Prostate gland (tissue), 2 donors: ENCODE measurements at regions not wholly inside any gene's neighbourhood (a gene's known extent, or its start where the extent isn't known, plus 50 kb on each side); places are given as distances from the start of the nearest gene placed in this dataset.

Experiments
- DNase-seq: peaks from one replicate; pipeline ENCODE4 v3.0.0-alpha.2; 2019; ENCODE audit warnings: low spot score
- H3K27ac ChIP-seq, 2 donors: fragments of 200-600 bp; sonication (generic); 2 replicates each; pipeline ENCODE4 v1.5.1; 2017 to 2019
- H3K27me3 ChIP-seq: fragments of 200-600 bp; sonication (generic); replicated peaks from 2 replicates; pipeline ENCODE4 v1.5.1; 2019; ENCODE audit not compliant: insufficient read depth
- H3K36me3 ChIP-seq, 2 donors: fragments of 200-600 bp; sonication (generic); 1 replicate in 1 of 2; 2 replicates in 1 of 2; pipeline versions ENCODE4 v1.5.1 to v1.8.1; 2017 to 2019
- H3K4me1 ChIP-seq: fragments of 200-600 bp; sonication (generic); replicated peaks from 2 replicates; pipeline ENCODE4 v1.5.1; 2019
- H3K4me3 ChIP-seq, 2 donors: fragments of 200-600 bp; sonication (generic); 2 replicates each; pipeline ENCODE4 v1.5.1; 2017 to 2019
- H3K9me3 ChIP-seq: fragments of 200-600 bp; sonication (generic); 2 replicates; pipeline ENCODE4 v1.5.1; 2017
- CTCF ChIP-seq, 4 experiments: fragments of 200-600 bp in 2 of 4; fragments of 450-650 bp in 2 of 4; sonication (generic) in 2 of 4; IDR thresholded peaks; 1 replicate in 3 of 4; 2 replicates in 1 of 4; pipeline ENCODE4 v1.5.1; 2016 to 2019; ENCODE audit warnings: antibody characterized with exemption in 4 of 4, mild to moderate bottlenecking in 2 of 4, moderate library complexity in 2 of 4
- POLR2A ChIP-seq: fragments of 450-650 bp; IDR thresholded peaks from one replicate; pipeline ENCODE4 v1.6.1; 2016; ENCODE audit warnings: antibody characterized with exemption, mild to moderate bottlenecking
- POLR2AphosphoS5 ChIP-seq: sonication (generic); formaldehyde crosslinking; IDR thresholded peaks from one replicate; pipeline ENCODE4 v1.6.1; 2017; ENCODE audit warnings: antibody characterized with exemption
- WGBS: methylation state at CpG from one replicate; pipeline ENCODE4 v1.1.5; 2018; 5-methylcytosine and 5-hydroxymethylcytosine counted together
- intact Hi-C: fragments of 100-400 bp; cut with DNase I; formaldehyde crosslinking; loops from one replicate; pipeline ENCODE4 v1.14.2; 2022

DNA sequence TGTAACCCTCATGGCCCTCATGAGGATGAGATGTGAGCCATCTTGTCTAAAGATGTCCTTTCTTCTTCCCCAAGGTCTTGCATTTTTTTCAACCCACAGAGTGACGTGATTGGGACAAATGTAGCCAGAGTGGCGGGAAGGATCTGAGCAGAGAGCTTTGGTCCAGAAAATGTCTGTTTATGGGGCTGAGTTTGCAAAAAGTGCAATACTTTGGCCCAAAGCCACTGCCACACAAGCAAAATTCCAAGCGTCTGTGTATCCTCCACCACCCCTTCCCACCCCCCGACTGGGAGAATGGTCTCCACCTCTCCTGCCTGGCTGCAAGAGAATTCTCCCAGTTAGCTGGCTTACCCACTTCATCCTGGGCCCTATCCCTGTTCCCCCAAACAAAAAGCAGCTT lies 246.9 kb upstream of the LRIG1 start:
- WGBS = 50% methylated on average over 4 of the region's 4 CpGs
- no peak for DNase-seq
- Histone ChIP-seq H3K27ac (no peak overlapping the region), H3K9me3 (no peaks in the 10 kb centered on the region), H3K36me3 (no peaks in the 10 kb centered on the region), H3K27me3 (no peaks in the 10 kb centered on the region), H3K4me3 (no peak overlapping the region), H3K4me1 (no peaks in the 10 kb centered on the region)
- TF ChIP-seq POLR2A (no peak), POLR2AphosphoS5 (no peak), CTCF (IDR thresholded peaks at IDR 0.05) (no peak)
- intact Hi-C loops = no loop called here

GRCh38 chr3:66748175-66748876 lies 247.5 kb upstream of the LRIG1 start:
- no peak for DNase-seq
- no peak overlapping the region for H3K27ac ChIP-seq
- H3K27me3 ChIP-seq = no peaks in the 10 kb centered on the region
- no peaks in the 10 kb centered on the region for H3K9me3 ChIP-seq
- no peak overlapping the region for H3K4me3 ChIP-seq
- intact Hi-C loops = no loop called here
- no peaks in the 10 kb centered on the region for H3K4me1 ChIP-seq
- 40% methylated on average over 2 of the region's 2 CpGs for WGBS
- H3K36me3 ChIP-seq = no peaks in the 10 kb centered on the region
- TF ChIP-seq CTCF (IDR thresholded peaks at IDR 0.05) (no peak), POLR2AphosphoS5 (no peak)

DNA sequence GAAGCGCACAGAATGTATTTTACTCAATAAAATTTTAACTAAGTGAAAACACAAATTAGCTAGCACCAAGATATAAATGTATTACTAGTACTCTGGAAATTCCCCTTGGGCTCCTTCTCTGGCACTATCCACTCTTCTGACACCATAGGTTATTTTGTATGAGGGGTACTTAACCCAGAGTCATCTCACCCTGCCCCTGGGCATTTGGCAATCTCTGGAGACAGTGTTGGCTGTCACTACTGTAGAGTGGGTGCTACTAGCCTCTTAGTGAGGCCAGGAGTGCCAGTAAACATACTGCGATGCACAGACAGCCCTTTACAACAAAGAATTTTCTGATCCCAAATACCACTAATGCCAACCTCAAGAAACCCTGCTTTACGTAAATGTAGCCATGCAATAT lies 246.3 kb upstream of the KBTBD8 start:
- H3K36me3 ChIP-seq = no peaks in the 10 kb centered on the region
- no peaks in the 10 kb centered on the region for H3K9me3 ChIP-seq
- intact Hi-C loops = no loop called here
- no peaks in the 10 kb centered on the region for H3K4me1 ChIP-seq
- no peak overlapping the region for H3K4me3 ChIP-seq
- H3K27ac ChIP-seq = no peak overlapping the region
- no peaks in the 10 kb centered on the region for H3K27me3 ChIP-seq
- 73% methylated on average over 3 of the region's 3 CpGs for WGBS
- DNase-seq = no peak
- TF ChIP-seq POLR2AphosphoS5 (no peak), CTCF (IDR thresholded peaks at IDR 0.05) (no peak), POLR2A (no peak)

- Histone ChIP-seq H3K27ac (no peak overlapping the region), H3K36me3 (no peaks in the 10 kb centered on the region), H3K4me1 (no peaks in the 10 kb centered on the region), H3K27me3 (no peaks in the 10 kb centered on the region), H3K9me3 (no peaks in the 10 kb centered on the region), H3K4me3 (no peak overlapping the region)
- DNase-seq = no peak
- no peak for TF ChIP-seq CTCF (IDR thresholded peaks at IDR 0.05)
- TF ChIP-seq POLR2AphosphoS5 = no peak
- TF ChIP-seq POLR2A = no peak
- intact Hi-C loops = no loop called here
Observed at GRCh38 chr3:66753670-66754069, 244.4 kb upstream of the KBTBD8 start.

DNA sequence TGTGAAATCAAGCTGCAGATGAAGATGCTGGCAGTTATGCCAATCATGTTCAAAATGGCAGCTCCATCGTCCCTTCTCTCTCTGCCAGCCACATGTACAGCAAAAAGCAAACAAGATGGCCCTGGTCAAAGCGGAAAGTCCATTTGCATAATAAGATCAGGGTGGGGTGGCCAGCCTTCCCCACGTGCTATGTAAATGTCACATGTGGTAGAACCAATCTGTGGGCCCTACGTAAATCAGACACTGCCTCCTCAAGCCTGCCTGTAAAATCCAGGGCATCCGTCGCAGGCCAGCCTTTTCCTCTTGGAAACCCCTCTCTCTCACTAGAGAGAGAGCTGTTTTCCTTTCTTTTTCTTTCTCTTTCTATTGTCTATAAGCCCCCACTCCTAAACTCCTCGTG lies 243.5 kb upstream of the KBTBD8 start:
- Histone ChIP-seq H3K36me3 (no peaks in the 10 kb centered on the region), H3K4me3 (no peak overlapping the region), H3K27me3 (no peaks in the 10 kb centered on the region), H3K4me1 (no peaks in the 10 kb centered on the region), H3K9me3 (no peaks in the 10 kb centered on the region), H3K27ac (no peak overlapping the region)
- DNase-seq = no peak
- WGBS = 88% methylated on average over 7 of the region's 7 CpGs
- intact Hi-C loops = no loop called here
- TF ChIP-seq CTCF (IDR thresholded peaks at IDR 0.05) (no peak), POLR2A (no peak), POLR2AphosphoS5 (no peak)
